Kidney (tissue), 13 donors: ENCODE measurements at regions not wholly inside any gene's neighbourhood (a gene's known extent, or its start where the extent isn't known, plus 50 kb on each side); places are given as distances from the start of the nearest gene placed in this dataset.

ENCODE experiments used
- DNase-seq, 5 donors: peaks; one replicate each; pipeline ENCODE4 v3.0.0-alpha.2; 2013 to 2020
- FAIRE-seq: peaks from 2 replicates; lab custom pipeline; 2012; peaks lifted over from hg19 to GRCh38; lab: Jason Lieb, UNC
- H3K27ac ChIP-seq, 2 donors: one replicate each; pipeline ENCODE4 v1.7.0; 2013; ENCODE audit warnings: low read depth in 2 of 2, low read length in 2 of 2, inconsistent platforms in 1 of 2
- H3K27me3 ChIP-seq: one replicate; pipeline ENCODE4 v1.7.1; 2013; ENCODE audit warnings: low read length, inconsistent platforms; ENCODE audit not compliant: control insufficient read depth, insufficient read depth
- H3K36me3 ChIP-seq, 3 donors: one replicate each; pipeline versions ENCODE4 v1.7.0 to v1.7.1; 2013; ENCODE audit warnings: low read length in 3 of 3, control low read depth in 1 of 3, inconsistent platforms in 1 of 3; ENCODE audit not compliant: insufficient read depth in 3 of 3, control insufficient read depth in 2 of 3
- H3K4me1 ChIP-seq, 3 donors: one replicate each; pipeline versions ENCODE4 v1.7.0 to v1.7.1; 2013; ENCODE audit warnings: low read length in 3 of 3, inconsistent platforms in 1 of 3, low read depth in 1 of 3; ENCODE audit not compliant: control insufficient read depth in 2 of 3, insufficient read depth in 2 of 3
- H3K4me3 ChIP-seq, 3 donors: one replicate each; pipeline versions ENCODE4 v1.7.0 to v1.8.1; 2013; ENCODE audit warnings: low read length in 3 of 3, control low read depth in 1 of 3, inconsistent platforms in 1 of 3
- H3K9ac ChIP-seq, 3 donors: one replicate each; pipeline versions ENCODE4 v1.7.0 to v1.7.1; 2013; ENCODE audit warnings: low read length in 3 of 3, control low read depth in 1 of 3, inconsistent platforms in 1 of 3
- H3K9me3 ChIP-seq, 3 donors: one replicate each; pipeline versions ENCODE4 v1.7.0 to v1.7.1; 2013; ENCODE audit warnings: low read length in 3 of 3, control low read depth in 1 of 3, inconsistent platforms in 1 of 3; ENCODE audit not compliant: control insufficient read depth in 2 of 3, insufficient read depth in 1 of 3
- CTCF ChIP-seq: IDR thresholded peaks from 3 replicates; pipeline ENCODE4 v1.5.1; 2012; ENCODE audit warnings: mild to moderate bottlenecking, moderate library complexity, borderline replicate concordance; ENCODE audit not compliant: insufficient read depth; ENCODE audit errors: extremely low read depth
- intact Hi-C: fragments of 100-400 bp; cut with DNase I; formaldehyde crosslinking; loops from one replicate; pipeline ENCODE4 v1.11.1; 2022
- donor health status: control.
- donor health status: control.
- donor health status: control.
- donor health status: control.
- donor health status: control.
- donor health status: DM: yes; HTN: yes; CAD: no.
- donor health status: Normal renal cell carcinoma (clear cell type).

GRCh38 chr1:233485385-233485784 lies 128.5 kb upstream of the KCNK1 start:
- Histone ChIP-seq H3K9me3 (no peaks in the 10 kb centered on the region), H3K27me3 (no peaks in the 10 kb centered on the region), H3K36me3 (no peaks in the 10 kb centered on the region), H3K9ac (no peak overlapping the region), H3K27ac (no peak overlapping the region), H3K4me1 (no peaks in the 10 kb centered on the region), H3K4me3 (no peak overlapping the region)
- intact Hi-C loops = no loop called here
- no peak for DNase-seq
- TF ChIP-seq CTCF = no peak
- FAIRE-seq = no peak

- FAIRE-seq (no peak), DNase-seq (no peak)
- no peaks in the 10 kb centered on the region for H3K27me3 ChIP-seq
- TF ChIP-seq CTCF = no peak
- H3K9me3 ChIP-seq = no peaks in the 10 kb centered on the region
- no peak overlapping the region for H3K4me3 ChIP-seq
- H3K4me1 ChIP-seq = no peaks in the 10 kb centered on the region
- no peaks in the 10 kb centered on the region for H3K36me3 ChIP-seq
- no peak overlapping the region for H3K27ac ChIP-seq
- intact Hi-C loops = no loop called here
- no peak overlapping the region for H3K9ac ChIP-seq
Observed at GRCh38 chr1:233485809-233486398, 128.0 kb upstream of the KCNK1 start.

GRCh38 chr1:233487408-233487807 lies 126.5 kb upstream of the KCNK1 start:
- H3K4me3 ChIP-seq = no peak overlapping the region
- no peak for DNase-seq
- no peak for FAIRE-seq
- no peaks in the 10 kb centered on the region for H3K4me1 ChIP-seq
- H3K9ac ChIP-seq = no peak overlapping the region
- TF ChIP-seq CTCF = no peak
- no peaks in the 10 kb centered on the region for H3K9me3 ChIP-seq
- H3K36me3 ChIP-seq = no peaks in the 10 kb centered on the region
- H3K27me3 ChIP-seq = no peaks in the 10 kb centered on the region
- intact Hi-C loops = no loop called here
- H3K27ac ChIP-seq = no peak overlapping the region

GRCh38 chr1:233489411-233489810 lies 124.5 kb upstream of the KCNK1 start:
- intact Hi-C loops = no loop called here
- no peak overlapping the region for H3K9ac ChIP-seq
- FAIRE-seq (no peak), DNase-seq (no peak)
- H3K4me1 ChIP-seq = no peaks in the 10 kb centered on the region
- H3K27me3 ChIP-seq = no peaks in the 10 kb centered on the region
- H3K4me3 ChIP-seq = no peak overlapping the region
- H3K27ac ChIP-seq = no peak overlapping the region
- no peaks in the 10 kb centered on the region for H3K36me3 ChIP-seq
- no peaks in the 10 kb centered on the region for H3K9me3 ChIP-seq
- TF ChIP-seq CTCF = no peak
